ENCODE measurements at regions not wholly inside any gene's neighbourhood (a gene's known extent, or its start where the extent isn't known, plus 50 kb on each side); places are given as distances from the start of the nearest gene placed in this dataset.

- no peak overlapping the region for H2AFZ ChIP-seq (ENCODE audit: low read length)
- H3K36me3 ChIP-seq (ENCODE audit: insufficient read depth, low read length), result no peaks in the 10 kb centered on the region
- no peaks in the 10 kb centered on the region for H3K4me1 ChIP-seq (ENCODE audit: insufficient read depth, low read length, poor library complexity, severe bottlenecking)
- no peaks in the 10 kb centered on the region for H4K20me1 ChIP-seq (ENCODE audit: insufficient read depth, low read length, poor library complexity, severe bottlenecking)
- H3K9me3 ChIP-seq (ENCODE audit: insufficient read depth, low read depth, low read length), result no peaks in the 10 kb centered on the region
- TF ChIP-seq EZH2phosphoT487 (IDR thresholded peaks at IDR 0.05; ENCODE audit: borderline replicate concordance) (no peak), CTCF (conservative IDR thresholded peaks at IDR 0.05; ENCODE audit: low read length) (no peak)
- no peak overlapping the region for H3K4me3 ChIP-seq (ENCODE audit: low read length, poor library complexity, severe bottlenecking)
- H3F3A ChIP-seq (ENCODE audit: low read depth), result no peaks in the 10 kb centered on the region
- no peaks in the 10 kb centered on the region for H3K9me2 ChIP-seq (replicated peaks; ENCODE audit: low read depth, low read length)
- no peak overlapping the region for H3K9ac ChIP-seq (ENCODE audit: low read depth, low read length, poor library complexity, severe bottlenecking)
- no peaks in the 10 kb centered on the region for H3K79me2 ChIP-seq (ENCODE audit: insufficient read depth, low read length)
- H3K4me2 ChIP-seq (ENCODE audit: low read depth, low read length, poor library complexity, severe bottlenecking), result no peak overlapping the region
- no peaks in the 10 kb centered on the region for H3K27me3 ChIP-seq (ENCODE audit: insufficient read depth, low read length, poor library complexity, severe bottlenecking)
Measured at GRCh38 chr4:60590116-60590515, 610.0 kb upstream of the ADGRL3 start.

- Histone ChIP-seq H2AFZ (ENCODE audit: low read length) (no peak overlapping the region), H3K4me3 (ENCODE audit: low read length, poor library complexity, severe bottlenecking) (no peak overlapping the region), H4K20me1 (ENCODE audit: insufficient read depth, low read length, poor library complexity, severe bottlenecking) (no peaks in the 10 kb centered on the region), H3K9me2 (replicated peaks; ENCODE audit: low read depth, low read length) (no peaks in the 10 kb centered on the region), H3K4me1 (ENCODE audit: insufficient read depth, low read length, poor library complexity, severe bottlenecking) (no peaks in the 10 kb centered on the region), H3K9me3 (ENCODE audit: insufficient read depth, low read depth, low read length) (no peaks in the 10 kb centered on the region), H3K36me3 (ENCODE audit: insufficient read depth, low read length) (no peaks in the 10 kb centered on the region), H3K9ac (ENCODE audit: low read depth, low read length, poor library complexity, severe bottlenecking) (no peak overlapping the region), H3K79me2 (ENCODE audit: insufficient read depth, low read length) (no peaks in the 10 kb centered on the region), H3K27me3 (ENCODE audit: insufficient read depth, low read length, poor library complexity, severe bottlenecking) (no peaks in the 10 kb centered on the region), H3K4me2 (ENCODE audit: low read depth, low read length, poor library complexity, severe bottlenecking) (no peak overlapping the region), H3F3A (ENCODE audit: low read depth) (no peaks in the 10 kb centered on the region)
- TF ChIP-seq CTCF (conservative IDR thresholded peaks at IDR 0.05; ENCODE audit: low read length), result no peak
- TF ChIP-seq EZH2phosphoT487 (IDR thresholded peaks at IDR 0.05; ENCODE audit: borderline replicate concordance), result no peak
Measured at GRCh38 chr4:60605646-60606354, 594.3 kb upstream of the ADGRL3 start.

DNA sequence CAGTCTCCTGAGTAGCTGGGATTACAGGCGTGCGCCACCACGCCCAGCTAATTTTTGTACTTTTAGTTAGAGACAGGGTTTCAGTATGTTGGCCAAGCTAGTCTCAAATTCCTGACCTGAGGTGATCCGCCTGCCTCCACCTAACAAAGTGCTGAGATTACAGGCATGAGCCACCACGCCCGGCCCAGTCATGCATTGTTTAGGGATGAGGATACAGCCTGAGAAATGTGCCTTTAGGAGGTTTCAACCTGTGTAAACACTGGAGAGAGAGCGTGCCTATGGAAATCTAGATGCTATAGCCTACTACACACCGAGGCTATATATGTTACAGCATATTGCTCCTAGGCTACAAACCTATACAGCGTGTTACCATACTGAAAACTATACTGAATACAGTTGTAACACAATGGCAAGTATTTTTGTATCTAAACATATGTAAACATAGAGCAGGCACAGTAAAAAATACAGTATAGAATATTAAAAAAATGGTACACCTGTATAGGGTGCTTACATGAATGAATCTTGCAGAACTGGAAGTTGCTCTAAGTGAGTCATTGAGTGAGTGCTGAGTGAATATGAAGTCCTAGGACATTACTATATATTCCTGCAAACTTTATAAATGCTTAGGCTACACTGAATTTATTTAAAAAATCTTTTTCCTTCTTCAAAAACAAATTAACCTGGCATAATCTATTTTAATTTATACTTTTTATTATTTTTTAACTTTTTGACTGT lies 588.2 kb upstream of the ADGRL3 start:
- TF ChIP-seq CTCF (conservative IDR thresholded peaks at IDR 0.05; ENCODE audit: low read length) (no peak), EZH2phosphoT487 (IDR thresholded peaks at IDR 0.05; ENCODE audit: borderline replicate concordance) (no peak)
- Histone ChIP-seq H3K4me3 (ENCODE audit: low read length, poor library complexity, severe bottlenecking) (no peak overlapping the region), H3K27me3 (ENCODE audit: insufficient read depth, low read length, poor library complexity, severe bottlenecking) (no peaks in the 10 kb centered on the region), H3K9me2 (replicated peaks; ENCODE audit: low read depth, low read length) (no peaks in the 10 kb centered on the region), H3K9me3 (ENCODE audit: insufficient read depth, low read depth, low read length) (no peaks in the 10 kb centered on the region), H4K20me1 (ENCODE audit: insufficient read depth, low read length, poor library complexity, severe bottlenecking) (no peaks in the 10 kb centered on the region), H2AFZ (ENCODE audit: low read length) (no peak overlapping the region), H3K36me3 (ENCODE audit: insufficient read depth, low read length) (no peaks in the 10 kb centered on the region), H3K9ac (ENCODE audit: low read depth, low read length, poor library complexity, severe bottlenecking) (no peak overlapping the region), H3K4me1 (ENCODE audit: insufficient read depth, low read length, poor library complexity, severe bottlenecking) (no peaks in the 10 kb centered on the region), H3K4me2 (ENCODE audit: low read depth, low read length, poor library complexity, severe bottlenecking) (no peak overlapping the region), H3F3A (ENCODE audit: low read depth) (no peaks in the 10 kb centered on the region), H3K79me2 (ENCODE audit: insufficient read depth, low read length) (no peaks in the 10 kb centered on the region)
